HepG2 (cell line): ENCODE measurements at regions not wholly inside any gene's neighbourhood (a gene's known extent, or its start where the extent isn't known, plus 50 kb on each side); places are given as distances from the start of the nearest gene placed in this dataset.

Source experiments
- HES4 ChIP-seq: sonication (generic); formaldehyde crosslinking; IDR thresholded peaks from 2 replicates; pipeline ENCODE4 v1.9.0; 2021; ENCODE audit warnings: mild to moderate bottlenecking, missing genetic modification reagents, borderline replicate concordance
- KLF13 ChIP-seq: sonication (generic); formaldehyde crosslinking; IDR thresholded peaks from 2 replicates; pipeline ENCODE4 v1.4.0; 2020; ENCODE audit warnings: mild to moderate bottlenecking, missing genetic modification reagents
- MAX ChIP-seq: IDR thresholded peaks from 2 replicates; pipeline ENCODE4 v1.6.1; 2012; ENCODE audit warnings: inconsistent platforms
- NRL ChIP-seq: sonication (generic); formaldehyde crosslinking; IDR thresholded peaks from 2 replicates; pipeline ENCODE4 v1.5.0; 2020; ENCODE audit warnings: missing genetic modification reagents, mild to moderate bottlenecking, moderate library complexity, borderline replicate concordance
- POLR2A ChIP-seq, 2 experiments: IDR thresholded peaks; 2 replicates each; pipeline ENCODE4 v1.6.1; 2011; ENCODE audit warnings: low read depth in 2 of 2, low read length in 2 of 2, mild to moderate bottlenecking in 1 of 2, moderate library complexity in 1 of 2; ENCODE audit not compliant: insufficient read depth in 1 of 2
- SOX5 ChIP-seq: IDR thresholded peaks from 2 replicates; pipeline ENCODE4 v1.6.1; 2016; ENCODE audit warnings: borderline replicate concordance
- SP1 ChIP-seq, 2 experiments: fragments of 450-650 bp in 1 of 2; sonication (generic) in 1 of 2; formaldehyde crosslinking in 1 of 2; IDR thresholded peaks; 2 replicates each; pipeline versions ENCODE4 v1.4.0 to v1.6.1; 2016 to 2020; ENCODE audit warnings: missing genetic modification reagents in 1 of 2
- TGIF2 ChIP-seq: IDR thresholded peaks from 2 replicates; pipeline ENCODE4 v1.6.1; 2016; ENCODE audit warnings: control low read depth, missing compliant biosample characterization
- XBP1 ChIP-seq: sonication (generic); formaldehyde crosslinking; IDR thresholded peaks from 2 replicates; pipeline ENCODE4 v1.5.0; 2020; ENCODE audit warnings: missing genetic modification reagents
- ZBTB8A ChIP-seq: sonication (generic); formaldehyde crosslinking; IDR thresholded peaks from 2 replicates; pipeline ENCODE4 v1.4.0; 2020; ENCODE audit warnings: mild to moderate bottlenecking, low read depth, missing genetic modification reagents, borderline replicate concordance
- ZNF263 ChIP-seq: sonication (generic); formaldehyde crosslinking; IDR thresholded peaks from 2 replicates; pipeline ENCODE4 v1.4.0; 2020; ENCODE audit warnings: missing genetic modification reagents
- ZNF274 ChIP-seq: sonication (generic); formaldehyde crosslinking; IDR thresholded peaks from 2 replicates; pipeline ENCODE4 v1.5.1; 2020; ENCODE audit warnings: mild to moderate bottlenecking, missing genetic modification reagents
- ZNF629 ChIP-seq: sonication (generic); formaldehyde crosslinking; conservative IDR thresholded peaks from 2 replicates; pipeline ENCODE4 v1.5.0; 2020; ENCODE audit warnings: missing genetic modification reagents
- TF ChIP-seq, protein P1 (sequence below): sonication (generic); formaldehyde crosslinking; IDR thresholded peaks from 2 replicates; pipeline ENCODE4 v1.4.0; 2020; ENCODE audit warnings: missing genetic modification reagents

- TF ChIP-seq ZNF263 (CRISPR knock-in tag): no peak
- no peak for TF ChIP-seq HES4 (CRISPR knock-in tag)
- TF ChIP-seq SOX5: no peak
- no peak for TF ChIP-seq POLR2A (IDR thresholded peaks at IDR 0.05; ENCODE audit: insufficient read depth in 1 of 2, low read depth in 2 of 2, low read length in 2 of 2)
- no peak for TF ChIP-seq XBP1 (CRISPR knock-in tag)
- no peak for TF ChIP-seq ZNF274 (CRISPR knock-in tag)
- no peak for TF ChIP-seq NRL (CRISPR knock-in tag)
- no peak for TF ChIP-seq SP1 (IDR thresholded peaks at IDR 0.05)
- no peak for TF ChIP-seq SP1 (CRISPR knock-in tag; IDR thresholded peaks at IDR 0.05)
- no peak for TF ChIP-seq ZBTB8A (CRISPR knock-in tag)
- TF ChIP-seq, protein P1, sequence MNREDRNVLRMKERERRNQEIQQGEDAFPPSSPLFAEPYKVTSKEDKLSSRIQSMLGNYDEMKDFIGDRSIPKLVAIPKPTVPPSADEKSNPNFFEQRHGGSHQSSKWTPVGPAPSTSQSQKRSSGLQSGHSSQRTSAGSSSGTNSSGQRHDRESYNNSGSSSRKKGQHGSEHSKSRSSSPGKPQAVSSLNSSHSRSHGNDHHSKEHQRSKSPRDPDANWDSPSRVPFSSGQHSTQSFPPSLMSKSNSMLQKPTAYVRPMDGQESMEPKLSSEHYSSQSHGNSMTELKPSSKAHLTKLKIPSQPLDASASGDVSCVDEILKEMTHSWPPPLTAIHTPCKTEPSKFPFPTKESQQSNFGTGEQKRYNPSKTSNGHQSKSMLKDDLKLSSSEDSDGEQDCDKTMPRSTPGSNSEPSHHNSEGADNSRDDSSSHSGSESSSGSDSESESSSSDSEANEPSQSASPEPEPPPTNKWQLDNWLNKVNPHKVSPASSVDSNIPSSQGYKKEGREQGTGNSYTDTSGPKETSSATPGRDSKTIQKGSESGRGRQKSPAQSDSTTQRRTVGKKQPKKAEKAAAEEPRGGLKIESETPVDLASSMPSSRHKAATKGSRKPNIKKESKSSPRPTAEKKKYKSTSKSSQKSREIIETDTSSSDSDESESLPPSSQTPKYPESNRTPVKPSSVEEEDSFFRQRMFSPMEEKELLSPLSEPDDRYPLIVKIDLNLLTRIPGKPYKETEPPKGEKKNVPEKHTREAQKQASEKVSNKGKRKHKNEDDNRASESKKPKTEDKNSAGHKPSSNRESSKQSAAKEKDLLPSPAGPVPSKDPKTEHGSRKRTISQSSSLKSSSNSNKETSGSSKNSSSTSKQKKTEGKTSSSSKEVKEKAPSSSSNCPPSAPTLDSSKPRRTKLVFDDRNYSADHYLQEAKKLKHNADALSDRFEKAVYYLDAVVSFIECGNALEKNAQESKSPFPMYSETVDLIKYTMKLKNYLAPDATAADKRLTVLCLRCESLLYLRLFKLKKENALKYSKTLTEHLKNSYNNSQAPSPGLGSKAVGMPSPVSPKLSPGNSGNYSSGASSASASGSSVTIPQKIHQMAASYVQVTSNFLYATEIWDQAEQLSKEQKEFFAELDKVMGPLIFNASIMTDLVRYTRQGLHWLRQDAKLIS (CRISPR knock-in tag): no peak
- no peak for TF ChIP-seq KLF13 (CRISPR knock-in tag)
- TF ChIP-seq TGIF2 (CRISPR knock-in tag): no peak
- no peak for TF ChIP-seq ZNF629 (CRISPR knock-in tag)
- TF ChIP-seq MAX: no peak
These were observed 360.4 kb upstream of the ZNF32 start for GRCh38 chr10:44008917-44009709.
